Central memory CD8-positive, alpha-beta T cell (primary cell): ENCODE measurements at regions not wholly inside any gene's neighbourhood (a gene's known extent, or its start where the extent isn't known, plus 50 kb on each side); places are given as distances from the start of the nearest gene placed in this dataset.
"Not testable (repeated sequence)": the region's sequence is repeated elsewhere in the genome, so short reads cannot be mapped to it uniquely, and the experiment has no call there.

Experiments used
- ATAC-seq: fragments of 150-1000 bp; cut with Tn5 transposase; replicated peaks from 2 replicates; pipeline ENCODE4 v1.10.0; 2022; ENCODE audit warnings: mild to moderate bottlenecking, moderate FRiP score, moderate number of reproducible peaks; ENCODE audit not compliant: poor library complexity, severe bottlenecking; ENCODE audit errors: extremely low read depth
- DNase-seq, 2 donors: peaks; one replicate each; pipeline ENCODE4 v3.0.0; 2021; ENCODE audit warnings: low spot score in 2 of 2
- H3K27ac Mint-ChIP-seq: one replicate; pipeline ENCODE4 v1.8.0; 2022; ENCODE audit warnings: low read depth, mild to moderate bottlenecking, moderate library complexity, mixed read lengths
- H3K27me3 Mint-ChIP-seq: one replicate; pipeline ENCODE4 v1.8.0; 2022; ENCODE audit warnings: mixed read lengths
- H3K36me3 Mint-ChIP-seq: one replicate; pipeline ENCODE4 v1.8.0; 2022; ENCODE audit warnings: mild to moderate bottlenecking, moderate library complexity, mixed read lengths; ENCODE audit not compliant: insufficient read depth
- H3K4me1 Mint-ChIP-seq: one replicate; pipeline ENCODE4 v1.8.0; 2022; ENCODE audit warnings: mixed read lengths
- H3K4me3 Mint-ChIP-seq: one replicate; pipeline ENCODE4 v1.8.0; 2022; ENCODE audit warnings: mild to moderate bottlenecking, moderate library complexity, mixed read lengths
- H3K9me3 Mint-ChIP-seq: one replicate; pipeline ENCODE4 v1.8.0; 2022; ENCODE audit warnings: mixed read lengths

DNA sequence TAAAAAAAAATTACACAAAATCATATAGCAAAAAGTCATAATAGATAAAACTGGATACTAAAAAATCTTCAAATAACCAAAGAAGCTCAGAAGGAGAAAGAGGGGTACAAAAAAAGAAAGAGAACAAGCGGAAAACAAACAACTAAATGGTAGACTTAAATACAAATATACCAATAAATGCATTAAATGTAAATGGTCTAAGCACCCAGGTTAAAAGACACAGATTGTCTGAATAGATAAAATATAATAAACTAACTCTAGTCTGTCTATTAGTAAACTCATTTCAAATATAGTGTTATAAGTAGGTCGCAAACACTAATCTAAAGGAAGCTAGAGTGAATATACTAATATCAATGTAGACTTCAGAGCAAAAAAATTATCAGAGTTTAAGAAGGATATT, 357.4 kb downstream of the METTL4 start:
- ATAC-seq (no peak), DNase-seq (no peak)
- H3K36me3 Mint-ChIP-seq: no peaks in the 10 kb centered on the region
- no peaks in the 10 kb centered on the region for H3K9me3 Mint-ChIP-seq
- no peaks in the 10 kb centered on the region for H3K4me1 Mint-ChIP-seq
- no peak overlapping the region for H3K27ac Mint-ChIP-seq
- H3K27me3 Mint-ChIP-seq: peaks cover 43% of the 10 kb centered on the region
- H3K4me3 Mint-ChIP-seq: no peak overlapping the region

DNA sequence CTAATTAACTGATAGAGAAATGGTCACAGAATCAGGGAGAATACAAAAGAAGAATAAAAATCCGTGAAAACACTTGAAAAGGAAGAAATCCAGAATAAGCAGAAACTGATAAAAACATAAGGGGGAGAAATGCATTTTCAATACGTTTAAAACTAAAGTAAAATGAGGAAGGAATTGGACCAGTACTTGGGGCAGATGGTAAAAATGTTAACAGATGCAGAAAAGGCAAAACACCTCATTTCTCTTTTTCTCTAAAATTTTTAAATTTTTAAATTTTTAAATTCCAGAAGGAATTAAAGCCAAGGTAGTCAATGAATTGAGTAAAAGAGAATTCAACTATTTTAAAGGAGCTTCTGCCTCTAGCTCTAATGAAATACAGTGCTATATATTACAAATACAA, 353.9 kb downstream of the METTL4 start:
- ATAC-seq (no peak), DNase-seq (no peak)
- Mint-ChIP-seq H3K9me3 (no peaks in the 10 kb centered on the region), H3K27me3 (peaks cover 57% of the 10 kb centered on the region), H3K27ac (no peak overlapping the region), H3K4me1 (no peaks in the 10 kb centered on the region), H3K4me3 (no peak overlapping the region), H3K36me3 (no peaks in the 10 kb centered on the region)

DNA sequence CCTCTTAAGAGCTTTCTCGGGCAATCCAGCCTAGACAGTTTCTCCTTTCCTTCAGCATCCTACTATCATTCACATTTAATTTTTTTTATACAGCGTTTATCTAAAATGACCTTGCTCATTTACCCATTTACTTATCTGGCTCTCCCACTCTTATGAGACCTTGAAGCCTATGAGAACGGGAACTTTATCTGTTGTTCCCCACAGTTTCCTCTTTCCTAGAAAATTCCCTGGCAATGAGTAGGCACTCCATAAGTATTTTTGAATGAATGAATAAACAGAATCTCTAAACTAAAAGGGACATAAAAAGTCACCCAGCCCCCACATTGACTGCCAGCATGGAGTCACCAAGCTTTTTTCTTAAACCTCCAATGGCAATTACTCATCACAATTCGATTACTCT, 353.2 kb downstream of the METTL4 start:
- H3K4me1 Mint-ChIP-seq: no peaks in the 10 kb centered on the region
- H3K9me3 Mint-ChIP-seq: no peaks in the 10 kb centered on the region
- no peak overlapping the region for H3K4me3 Mint-ChIP-seq
- peaks cover 53% of the 10 kb centered on the region for H3K27me3 Mint-ChIP-seq
- H3K36me3 Mint-ChIP-seq: no peaks in the 10 kb centered on the region
- DNase-seq: no peak
- H3K27ac Mint-ChIP-seq: no peak overlapping the region
- no peak for ATAC-seq

DNA sequence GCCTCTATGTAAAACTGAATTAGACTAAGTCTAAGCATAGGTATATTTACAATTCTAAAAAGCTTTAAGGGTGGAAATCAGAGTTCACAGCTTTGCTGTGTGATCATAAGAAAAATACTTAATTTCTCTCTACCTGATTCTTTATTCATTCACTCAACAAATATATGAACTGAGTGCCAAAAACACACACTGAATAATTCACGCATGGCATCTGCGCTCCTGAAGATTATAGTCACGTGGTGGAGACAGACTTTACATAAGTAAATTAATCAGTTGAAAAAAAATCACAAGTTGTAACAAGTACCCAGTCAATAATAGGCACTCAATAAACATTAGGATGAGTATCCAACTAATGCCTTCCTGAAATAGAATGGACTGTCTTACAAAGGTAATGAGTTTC, 351.6 kb downstream of the METTL4 start:
- Mint-ChIP-seq H3K27me3 (peaks cover 40% of the 10 kb centered on the region), H3K36me3 (no peaks in the 10 kb centered on the region), H3K9me3 (no peaks in the 10 kb centered on the region), H3K4me1 (no peaks in the 10 kb centered on the region), H3K27ac (no peak overlapping the region), H3K4me3 (no peak overlapping the region)
- DNase-seq (no peak), ATAC-seq (no peak)

DNA sequence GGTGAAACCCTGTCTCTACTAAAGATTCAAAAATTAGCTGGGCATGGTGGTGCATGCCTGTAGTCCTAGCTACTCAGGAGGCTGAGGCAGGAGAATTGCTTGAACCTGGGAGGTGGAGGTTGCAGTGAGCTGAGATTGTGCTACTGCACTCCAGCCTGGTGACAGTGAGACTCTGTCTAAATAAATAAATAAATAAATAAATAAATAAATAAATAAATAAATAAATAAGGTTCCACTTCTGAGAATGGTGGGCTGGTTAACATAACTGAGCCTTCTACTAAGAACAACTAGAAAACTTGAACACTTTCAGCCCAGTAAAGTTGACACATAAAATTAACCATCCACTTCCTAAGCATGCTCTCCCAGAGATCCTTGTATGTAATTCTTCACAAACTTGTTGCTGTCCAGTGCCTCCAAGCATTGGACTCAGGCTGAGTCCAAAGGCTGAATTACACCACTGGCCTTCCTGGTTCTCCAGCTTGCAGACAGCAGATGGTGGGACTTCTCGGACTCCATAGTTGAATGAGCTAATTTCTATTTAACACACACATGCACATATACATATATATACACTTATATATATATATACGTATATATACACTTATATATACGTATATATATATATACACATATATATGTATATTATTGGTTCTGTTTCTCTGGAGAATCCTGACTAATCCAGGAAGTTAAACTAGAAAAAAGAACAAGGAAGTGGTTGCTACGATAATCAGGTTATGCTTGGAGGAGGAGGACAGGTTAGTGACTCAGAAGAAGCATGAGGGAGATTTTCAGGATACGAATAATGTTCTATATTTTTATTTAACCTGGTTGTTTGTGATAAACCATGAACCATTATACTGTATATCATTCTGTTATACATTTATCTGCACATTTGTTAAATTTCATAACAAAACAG, 348.8 kb downstream of the METTL4 start:
- Mint-ChIP-seq H3K4me1 (no peaks in the 10 kb centered on the region), H3K4me3 (no peak overlapping the region), H3K27me3 (peaks cover 46% of the 10 kb centered on the region), H3K36me3 (no peaks in the 10 kb centered on the region), H3K27ac (no peak overlapping the region), H3K9me3 (no peaks in the 10 kb centered on the region)
- DNase-seq (no peak), ATAC-seq (no peak)

DNA sequence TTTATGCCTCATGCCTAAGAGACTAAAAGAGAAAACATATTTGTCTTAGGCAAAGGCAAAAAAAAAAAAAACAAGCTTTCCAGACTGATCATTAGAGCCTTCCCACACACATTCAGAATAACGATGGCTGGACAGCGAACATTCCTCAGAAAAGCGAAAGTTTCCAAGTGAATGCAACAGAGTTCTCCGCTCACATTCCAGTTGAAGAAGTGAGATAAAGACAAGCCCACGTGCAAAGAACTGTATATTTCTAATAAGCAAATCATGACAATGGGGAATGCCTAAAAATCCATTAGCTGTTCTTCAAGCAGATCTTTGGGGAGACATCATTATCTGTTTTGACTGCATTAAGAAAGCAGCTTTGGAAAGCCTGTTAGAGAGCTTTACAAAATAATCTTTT, 347.9 kb downstream of the METTL4 start:
- no peaks in the 10 kb centered on the region for H3K36me3 Mint-ChIP-seq

DNA sequence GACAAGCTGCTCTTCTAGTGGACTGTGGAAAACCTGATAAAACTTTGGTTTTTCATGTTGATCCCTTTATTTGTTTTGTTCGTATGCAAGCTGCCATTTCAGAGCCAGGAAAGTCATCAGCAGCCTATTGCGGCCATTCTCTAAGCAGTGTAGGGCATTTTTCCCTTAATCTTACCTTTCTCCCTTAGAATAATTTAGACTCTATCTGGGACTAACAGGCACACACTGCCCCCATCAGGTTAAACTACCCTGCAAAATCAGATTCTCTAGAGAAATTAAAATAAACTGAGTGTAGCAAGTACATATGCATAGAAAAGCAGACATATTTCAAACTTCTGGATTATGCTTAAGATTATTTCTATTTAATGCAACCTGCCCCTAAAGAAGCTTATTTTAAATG, 347.5 kb downstream of the METTL4 start:
- Mint-ChIP-seq H3K4me3 (no peak overlapping the region), H3K27ac (no peak overlapping the region)

More for the DNA sequence above, 347.9 kb downstream of the METTL4 start:
- DNase-seq (no peak), ATAC-seq (no peak)
- Mint-ChIP-seq H3K9me3 (no peaks in the 10 kb centered on the region), H3K27me3 (peaks cover 42% of the 10 kb centered on the region), H3K4me3 (no peak overlapping the region), H3K27ac (no peak overlapping the region), H3K4me1 (no peaks in the 10 kb centered on the region)

DNA sequence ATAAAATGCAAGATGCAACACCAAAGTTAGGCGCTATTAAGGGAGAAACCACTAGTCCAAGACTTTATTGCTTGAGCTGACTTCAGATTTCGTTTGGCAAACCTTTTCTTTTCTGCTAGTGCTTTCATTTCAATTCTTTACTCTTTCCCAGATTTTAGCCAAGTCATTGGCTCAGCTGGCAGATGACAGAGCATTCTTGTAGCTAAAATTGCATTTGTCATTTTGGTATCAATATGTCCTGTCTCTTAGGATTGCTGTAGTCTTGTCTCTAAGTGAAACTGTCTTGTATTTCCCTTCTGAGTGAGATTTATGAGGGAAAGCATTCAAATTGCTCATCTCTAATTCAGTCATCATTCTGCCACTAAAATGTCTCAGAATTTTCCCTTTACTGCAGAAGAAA, 335.1 kb downstream of the METTL4 start:
- no peak overlapping the region for H3K27ac Mint-ChIP-seq
- DNase-seq (no peak), ATAC-seq (no peak)
- no peak overlapping the region for H3K4me3 Mint-ChIP-seq
- no peaks in the 10 kb centered on the region for H3K4me1 Mint-ChIP-seq
- H3K27me3 Mint-ChIP-seq: peaks cover 68% of the 10 kb centered on the region
- H3K9me3 Mint-ChIP-seq: no peaks in the 10 kb centered on the region
- no peaks in the 10 kb centered on the region for H3K36me3 Mint-ChIP-seq

More for the DNA sequence above, 347.5 kb downstream of the METTL4 start:
- Mint-ChIP-seq H3K4me1 (no peaks in the 10 kb centered on the region), H3K36me3 (no peaks in the 10 kb centered on the region), H3K27me3 (peaks cover 38% of the 10 kb centered on the region), H3K9me3 (no peaks in the 10 kb centered on the region)
- DNase-seq: no peak
- no peak for ATAC-seq

DNA sequence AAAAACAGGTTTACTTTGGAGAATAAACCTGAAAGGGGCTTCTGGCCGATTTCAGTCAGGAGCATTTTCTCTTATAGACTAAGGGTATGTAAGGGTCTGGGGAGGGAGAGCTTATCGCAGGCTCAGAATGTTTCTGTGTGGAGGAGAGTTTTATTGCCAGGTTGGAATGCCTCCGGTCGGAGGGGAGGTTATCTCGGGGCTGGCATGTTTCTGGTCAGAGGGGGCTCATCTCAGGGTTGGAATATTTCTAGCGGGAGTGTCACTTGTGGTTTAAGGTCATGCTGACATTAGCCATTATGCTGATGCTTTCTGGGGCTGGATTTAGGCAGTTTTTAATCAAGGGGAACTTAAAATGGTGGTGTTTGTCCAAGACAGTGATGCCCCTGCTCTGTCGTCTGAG, 333.6 kb downstream of the METTL4 start:
- Mint-ChIP-seq H3K4me3 (no peak overlapping the region), H3K27ac (no peak overlapping the region), H3K4me1 (no peaks in the 10 kb centered on the region), H3K36me3 (no peaks in the 10 kb centered on the region), H3K27me3 (peaks cover 69% of the 10 kb centered on the region), H3K9me3 (no peaks in the 10 kb centered on the region)
- ATAC-seq (no peak), DNase-seq (no peak)

DNA sequence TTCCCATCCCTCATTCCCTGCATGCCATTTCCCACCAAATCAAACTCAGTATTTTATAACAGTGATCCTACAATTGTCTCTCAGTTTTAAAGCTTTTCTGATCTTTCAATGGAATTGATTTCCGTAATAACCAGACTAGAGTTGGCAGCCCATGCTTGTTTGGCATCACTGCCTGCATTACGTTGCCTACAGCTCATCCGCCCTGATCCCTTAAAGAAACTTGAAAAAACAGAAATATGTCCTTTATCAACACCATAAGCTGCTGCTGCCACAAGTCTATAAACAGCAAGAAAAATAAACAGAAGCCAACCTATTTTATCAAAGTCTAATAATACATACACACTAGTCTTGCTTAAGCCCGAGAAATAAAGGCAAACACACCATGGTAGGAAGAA, 331.0 kb downstream of the METTL4 start:
- ATAC-seq (no peak), DNase-seq (no peak)
- peaks cover 74% of the 10 kb centered on the region for H3K27me3 Mint-ChIP-seq
- no peak overlapping the region for H3K4me3 Mint-ChIP-seq
- no peaks in the 10 kb centered on the region for H3K36me3 Mint-ChIP-seq
- H3K9me3 Mint-ChIP-seq: no peaks in the 10 kb centered on the region
- no peak overlapping the region for H3K27ac Mint-ChIP-seq
- no peaks in the 10 kb centered on the region for H3K4me1 Mint-ChIP-seq

DNA sequence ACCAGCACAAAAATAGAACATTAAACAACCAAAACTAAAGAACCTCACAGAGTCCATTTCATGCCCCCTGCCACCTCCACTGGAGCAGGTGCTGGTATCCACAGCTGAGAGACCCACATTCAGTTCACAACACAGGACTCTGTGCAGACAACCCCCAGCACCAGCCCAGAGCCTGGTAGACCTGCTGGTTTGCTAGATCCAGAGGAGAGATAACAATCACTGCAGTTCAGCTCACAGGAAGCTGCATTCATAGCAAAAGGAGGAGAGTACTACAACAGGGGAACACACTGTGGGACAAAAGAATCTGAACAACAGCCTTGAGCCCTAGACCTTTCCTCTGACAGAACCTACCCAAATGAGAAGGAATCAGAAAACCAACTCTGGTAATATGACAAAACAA, 326.7 kb downstream of the METTL4 start:
- H3K4me1 Mint-ChIP-seq: no peaks in the 10 kb centered on the region
- peaks cover 49% of the 10 kb centered on the region for H3K27me3 Mint-ChIP-seq
- no peak overlapping the region for H3K27ac Mint-ChIP-seq
- H3K4me3 Mint-ChIP-seq: no peak overlapping the region
- no peak for ATAC-seq
- H3K9me3 Mint-ChIP-seq: peaks cover 6% of the 10 kb centered on the region
- no peak for DNase-seq
- peaks cover 1% of the 10 kb centered on the region for H3K36me3 Mint-ChIP-seq

DNA sequence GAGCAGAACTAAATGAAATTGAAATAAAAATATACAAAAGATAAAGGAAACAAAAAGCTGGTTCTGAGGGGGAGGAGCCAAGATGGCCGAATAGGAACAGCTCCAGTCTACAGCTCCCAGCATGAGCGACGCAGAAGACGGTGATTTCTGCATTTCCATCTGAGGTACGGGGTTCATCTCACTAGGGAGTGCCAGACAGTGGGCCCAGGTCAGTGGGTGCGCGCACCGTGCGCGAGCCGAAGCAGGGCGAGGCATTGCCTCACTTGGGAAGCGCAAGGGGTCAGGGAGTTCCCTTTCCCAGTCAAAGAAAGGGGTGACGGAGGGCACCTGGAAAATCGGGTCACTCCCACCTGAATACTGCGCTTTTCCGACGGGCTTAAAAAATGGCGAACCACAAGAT, 324.2 kb downstream of the METTL4 start:
- not testable (repeated sequence) for ATAC-seq, DNase-seq, H3K36me3 Mint-ChIP-seq, H3K4me1 Mint-ChIP-seq, H3K9me3 Mint-ChIP-seq, H3K27ac Mint-ChIP-seq, H3K4me3 Mint-ChIP-seq
- H3K27me3 Mint-ChIP-seq: peaks cover 34% of the 10 kb centered on the region

DNA sequence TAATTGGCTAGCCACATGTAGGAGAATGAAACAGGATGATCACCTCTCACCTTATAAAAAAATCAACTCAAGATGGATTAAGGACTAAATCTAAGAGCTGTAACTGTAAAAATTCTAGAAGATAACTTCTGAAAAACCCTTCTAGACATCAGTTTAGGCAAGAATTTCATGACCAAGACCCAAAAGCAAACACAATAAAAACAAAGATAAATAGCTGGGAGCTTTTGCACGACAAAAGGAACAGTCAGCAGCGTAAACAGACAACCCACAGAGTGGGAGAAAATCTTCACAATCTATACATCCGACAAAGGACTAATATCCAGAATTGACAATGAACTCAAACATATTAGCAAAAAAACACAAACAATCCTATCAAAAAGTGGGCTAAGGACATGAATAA, 316.3 kb downstream of the METTL4 start:
- no peaks in the 10 kb centered on the region for H3K4me1 Mint-ChIP-seq
- no peak for ATAC-seq
- no peak for DNase-seq
- H3K27ac Mint-ChIP-seq: no peak overlapping the region
- no peak overlapping the region for H3K4me3 Mint-ChIP-seq
- no peaks in the 10 kb centered on the region for H3K9me3 Mint-ChIP-seq
- no peaks in the 10 kb centered on the region for H3K27me3 Mint-ChIP-seq
- no peaks in the 10 kb centered on the region for H3K36me3 Mint-ChIP-seq
